ENCODE measurements at regions not wholly inside any gene's neighbourhood (a gene's known extent, or its start where the extent isn't known, plus 50 kb on each side); places are given as distances from the start of the nearest gene placed in this dataset.
A peak's percentile ranks its signal among the peaks of the same experiment; 100 is the strongest.

DNA sequence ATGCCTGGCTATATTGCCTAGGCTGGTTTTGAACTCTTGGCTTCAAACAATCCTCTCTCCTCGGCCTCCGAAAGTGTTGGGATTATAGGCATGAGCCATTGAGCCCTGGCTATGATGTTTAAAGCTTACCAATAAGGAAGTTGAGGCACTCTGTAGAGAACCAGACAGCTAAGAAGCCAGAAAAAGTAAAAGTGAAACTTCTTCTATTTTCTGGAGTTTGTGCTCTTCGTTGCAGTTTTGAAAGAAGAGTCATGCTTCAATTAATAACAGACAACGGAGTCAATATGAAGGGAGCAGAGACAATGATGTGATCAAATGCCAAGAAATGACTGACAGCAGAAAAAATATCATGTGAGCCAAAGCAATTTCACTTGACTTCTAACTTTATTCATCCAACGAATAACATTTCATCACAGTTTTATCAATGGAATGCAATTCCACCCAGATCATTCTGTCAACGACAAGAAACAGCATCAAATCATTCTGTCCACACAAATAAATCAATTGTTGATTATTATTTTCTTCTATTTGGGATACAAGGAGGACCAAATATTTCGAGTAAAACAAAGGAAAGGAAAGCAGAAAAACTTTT is 175.5 kb upstream of the CELF4 start:
- Histone ChIP-seq H3K36me3 (no peaks in the 10 kb centered on the region), H3K4me3 (no peak overlapping the region), H3K4me1 (ENCODE audit: low read depth) (no peaks in the 10 kb centered on the region), H3K27me3 (no peaks in the 10 kb centered on the region), H3K27ac (no peak overlapping the region), H3K9me3 (ENCODE audit: low read depth) (no peaks in the 10 kb centered on the region)
- DNase-seq (ENCODE audit: low read depth in 1 of 2, low spot score in 1 of 2), result no peak
- TF ChIP-seq, protein P1, sequence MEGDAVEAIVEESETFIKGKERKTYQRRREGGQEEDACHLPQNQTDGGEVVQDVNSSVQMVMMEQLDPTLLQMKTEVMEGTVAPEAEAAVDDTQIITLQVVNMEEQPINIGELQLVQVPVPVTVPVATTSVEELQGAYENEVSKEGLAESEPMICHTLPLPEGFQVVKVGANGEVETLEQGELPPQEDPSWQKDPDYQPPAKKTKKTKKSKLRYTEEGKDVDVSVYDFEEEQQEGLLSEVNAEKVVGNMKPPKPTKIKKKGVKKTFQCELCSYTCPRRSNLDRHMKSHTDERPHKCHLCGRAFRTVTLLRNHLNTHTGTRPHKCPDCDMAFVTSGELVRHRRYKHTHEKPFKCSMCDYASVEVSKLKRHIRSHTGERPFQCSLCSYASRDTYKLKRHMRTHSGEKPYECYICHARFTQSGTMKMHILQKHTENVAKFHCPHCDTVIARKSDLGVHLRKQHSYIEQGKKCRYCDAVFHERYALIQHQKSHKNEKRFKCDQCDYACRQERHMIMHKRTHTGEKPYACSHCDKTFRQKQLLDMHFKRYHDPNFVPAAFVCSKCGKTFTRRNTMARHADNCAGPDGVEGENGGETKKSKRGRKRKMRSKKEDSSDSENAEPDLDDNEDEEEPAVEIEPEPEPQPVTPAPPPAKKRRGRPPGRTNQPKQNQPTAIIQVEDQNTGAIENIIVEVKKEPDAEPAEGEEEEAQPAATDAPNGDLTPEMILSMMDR (IDR thresholded peaks at IDR 0.05; ENCODE audit: low read depth, low read length), result no peak

DNA sequence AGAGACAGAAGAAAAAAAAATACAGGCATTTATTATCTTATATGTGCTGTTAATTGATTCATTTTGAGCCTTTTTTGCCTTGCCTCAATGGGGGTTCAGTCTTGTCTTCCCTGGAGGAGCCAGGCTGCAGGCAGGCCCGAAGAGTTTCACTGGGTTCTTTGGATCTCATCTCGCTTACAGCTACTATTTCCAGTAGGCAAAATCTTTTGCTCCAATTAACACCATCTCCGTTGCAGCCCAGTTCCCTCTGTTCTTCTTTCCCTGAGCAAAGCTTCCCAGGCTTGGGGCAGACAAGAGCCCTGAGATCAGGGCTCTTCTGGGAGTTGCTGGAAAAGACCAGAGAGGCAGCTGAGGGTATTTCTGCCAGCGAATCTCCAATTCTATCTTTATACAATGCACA is 168.8 kb upstream of the CELF4 start:
- TF ChIP-seq, protein P1 (IDR thresholded peaks at IDR 0.05; ENCODE audit: low read depth, low read length), result no peak
- DNase-seq (ENCODE audit: low read depth in 1 of 2, low spot score in 1 of 2), result no peak
- H3K9me3 ChIP-seq (ENCODE audit: low read depth), result no peaks in the 10 kb centered on the region

DNA sequence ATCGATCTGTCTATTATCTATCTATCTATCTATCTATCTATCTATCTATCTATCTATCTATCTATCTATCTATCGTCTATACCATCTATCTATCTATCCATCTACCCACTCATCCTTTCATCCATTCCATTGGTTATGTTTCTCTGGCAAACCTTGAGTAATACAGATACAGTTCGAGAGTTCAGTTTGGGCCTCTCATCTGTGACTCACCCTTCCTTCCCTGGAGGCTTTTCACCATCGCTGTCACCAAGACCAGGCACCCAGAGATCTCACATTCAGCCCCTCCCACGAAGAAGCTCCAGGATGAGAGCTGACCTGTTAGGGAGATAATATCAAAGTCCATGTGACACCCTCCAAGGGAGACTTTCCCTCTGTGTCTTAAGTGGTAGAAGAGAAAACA is 164.1 kb upstream of the CELF4 start:
- H3K9me3 ChIP-seq (ENCODE audit: low read depth), result no peaks in the 10 kb centered on the region
- no peak overlapping the region for H3K27ac ChIP-seq
- H3K4me3 ChIP-seq, result no peak overlapping the region
- DNase-seq (ENCODE audit: low read depth in 1 of 2, low spot score in 1 of 2), result no peak
- no peaks in the 10 kb centered on the region for H3K36me3 ChIP-seq
- no peaks in the 10 kb centered on the region for H3K27me3 ChIP-seq
- no peaks in the 10 kb centered on the region for H3K4me1 ChIP-seq (ENCODE audit: low read depth)
- TF ChIP-seq, protein P1 (IDR thresholded peaks at IDR 0.05; ENCODE audit: low read depth, low read length), result no peak

More for the DNA sequence above, 168.8 kb upstream of the CELF4 start:
- no peaks in the 10 kb centered on the region for H3K27me3 ChIP-seq
- H3K4me1 ChIP-seq (ENCODE audit: low read depth), result no peaks in the 10 kb centered on the region
- H3K4me3 ChIP-seq, result no peak overlapping the region
- H3K27ac ChIP-seq, result no peak overlapping the region
- H3K36me3 ChIP-seq, result no peaks in the 10 kb centered on the region

DNA sequence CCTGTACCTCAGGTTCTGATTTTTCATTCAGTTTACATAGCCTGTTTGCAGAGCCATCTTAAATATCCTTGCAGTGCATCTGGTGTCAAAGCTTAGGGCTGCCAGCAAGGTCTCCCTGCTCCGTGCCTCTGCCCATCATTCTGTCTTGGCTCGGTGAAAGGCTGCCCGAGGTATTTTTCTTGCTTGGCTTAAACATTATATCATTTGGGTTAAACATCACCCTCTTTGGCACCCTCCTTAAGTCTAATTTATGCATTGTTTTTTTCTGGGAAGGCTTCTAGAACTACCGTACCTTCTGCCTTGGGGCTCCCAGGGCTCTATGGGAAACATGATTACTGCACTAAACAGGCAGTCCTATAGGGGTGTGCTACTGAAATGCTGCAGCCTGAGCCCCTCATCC is 158.6 kb upstream of the CELF4 start:
- no peak overlapping the region for H3K27ac ChIP-seq
- no peaks in the 10 kb centered on the region for H3K36me3 ChIP-seq
- no peak for DNase-seq (ENCODE audit: low read depth in 1 of 2, low spot score in 1 of 2)
- no peaks in the 10 kb centered on the region for H3K27me3 ChIP-seq
- no peaks in the 10 kb centered on the region for H3K4me1 ChIP-seq (ENCODE audit: low read depth)
- no peak overlapping the region for H3K4me3 ChIP-seq
- TF ChIP-seq, protein P1 (IDR thresholded peaks at IDR 0.05; ENCODE audit: low read depth, low read length), result no peak
- H3K9me3 ChIP-seq (ENCODE audit: low read depth), result no peaks in the 10 kb centered on the region

DNA sequence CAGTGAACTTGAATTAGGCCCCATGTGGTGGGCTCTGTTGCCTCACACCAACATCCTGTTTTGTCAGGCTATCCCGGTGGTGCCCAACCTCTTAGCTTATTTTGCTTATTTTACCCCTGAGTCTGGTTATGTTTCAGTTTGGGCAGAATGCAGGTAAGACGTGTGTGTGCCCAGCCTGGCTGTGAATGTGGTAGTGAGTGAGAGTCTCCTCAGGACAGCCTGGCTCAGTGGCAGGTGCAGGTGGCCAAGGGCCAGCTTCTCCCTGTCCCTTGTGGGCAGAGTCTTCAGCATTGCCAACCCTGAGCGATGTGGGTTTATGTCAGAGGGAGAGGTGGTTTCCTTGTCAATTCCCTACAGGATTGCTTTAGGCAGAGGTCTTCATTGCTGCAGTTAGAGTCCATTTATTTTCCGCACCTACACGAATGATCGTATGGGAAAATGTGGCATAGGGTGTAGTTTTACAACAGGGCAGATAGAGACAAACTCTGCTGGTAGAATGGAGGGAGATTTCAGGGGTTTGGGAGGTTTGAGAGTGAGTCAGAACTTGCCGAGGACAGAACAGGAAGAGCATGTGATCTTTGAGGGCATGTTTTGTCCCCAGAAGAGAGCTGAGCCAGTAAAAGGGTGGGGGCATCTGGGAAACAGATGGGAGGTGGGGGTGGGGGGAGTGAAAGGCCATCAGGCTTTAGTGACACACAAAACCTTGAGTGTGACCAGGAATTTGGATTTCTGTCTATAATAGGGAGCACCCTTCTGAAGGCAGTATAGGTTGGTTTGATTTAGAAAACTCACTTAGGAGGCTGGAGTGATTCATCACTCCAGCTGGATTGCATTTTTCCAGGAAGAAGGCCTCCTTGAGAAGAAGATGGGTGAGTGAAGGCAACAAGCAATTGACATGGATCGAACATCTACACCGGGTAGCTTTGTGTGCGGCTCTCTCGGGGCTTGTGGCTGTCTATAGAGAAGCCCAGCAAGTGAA is 156.2 kb upstream of the CELF4 start:
- H3K4me3 ChIP-seq, result no peak overlapping the region
- no peaks in the 10 kb centered on the region for H3K36me3 ChIP-seq
- no peaks in the 10 kb centered on the region for H3K9me3 ChIP-seq (ENCODE audit: low read depth)
- TF ChIP-seq, protein P1 (IDR thresholded peaks at IDR 0.05; ENCODE audit: low read depth, low read length), result no peak
- no peaks in the 10 kb centered on the region for H3K4me1 ChIP-seq (ENCODE audit: low read depth)
- H3K27me3 ChIP-seq, result no peaks in the 10 kb centered on the region
- peak in 1 of 2 donors; percentile 60 for DNase-seq (ENCODE audit: low read depth in 1 of 2, low spot score in 1 of 2)
- no peak overlapping the region for H3K27ac ChIP-seq

Data from cardiac muscle cell (in vitro differentiated cells and primary cell).